HG03095 (cell line): ENCODE measurements at regions not wholly inside any gene's neighbourhood (a gene's known extent, or its start where the extent isn't known, plus 50 kb on each side); places are given as distances from the start of the nearest gene placed in this dataset.

Source experiments
- ATAC-seq: cut with Tn5 transposase; IDR thresholded peaks from one replicate; pipeline ENCODE4 v1.9.1; 2021; ENCODE audit warnings: moderate library complexity; ENCODE audit not compliant: unreplicated experiment

DNA sequence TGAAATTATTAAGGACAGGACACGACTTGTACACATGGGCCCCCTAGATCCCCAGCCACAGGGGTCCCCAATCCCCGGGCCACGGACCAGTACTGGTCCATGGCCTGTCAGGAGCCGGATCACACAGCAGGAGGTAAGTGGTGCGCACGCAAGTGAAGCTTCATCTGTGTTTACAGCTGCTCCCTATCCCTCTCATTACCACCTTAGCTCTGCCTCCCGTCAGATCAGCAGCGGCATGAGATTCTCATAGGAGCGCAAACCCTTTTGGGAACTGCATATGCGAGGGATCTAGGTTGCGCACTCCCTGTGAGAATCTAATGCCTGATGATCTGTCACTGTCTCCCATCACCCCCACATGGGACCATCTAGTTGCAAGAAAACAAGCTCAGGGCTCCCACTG is 137.8 kb upstream of the ZFHX3 start:
- no peak for ATAC-seq

DNA sequence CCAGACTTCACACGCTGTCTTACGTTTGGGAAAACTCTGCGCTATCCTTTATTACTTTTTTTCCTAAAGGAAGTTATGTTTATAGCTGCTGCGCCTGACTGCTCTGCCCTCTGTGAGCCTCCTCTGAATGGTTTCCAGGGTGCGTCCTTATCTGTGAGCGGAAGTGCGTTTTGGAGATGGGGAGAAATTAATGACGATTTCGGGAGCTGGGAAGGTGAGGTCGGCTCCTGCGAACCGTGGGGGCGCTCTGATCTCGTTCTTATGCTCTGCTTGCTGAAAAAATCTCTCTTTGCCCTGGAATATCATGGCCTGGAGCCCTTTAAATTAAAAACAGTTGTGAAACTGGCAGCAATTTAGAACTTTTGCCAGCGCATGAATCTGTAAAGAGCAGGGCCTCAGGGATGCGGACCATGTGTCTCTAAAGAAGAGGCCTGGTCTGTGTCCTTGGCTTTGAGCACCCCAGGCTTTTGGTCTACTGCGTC is 135.7 kb upstream of the ZFHX3 start:
- no peak for ATAC-seq

DNA sequence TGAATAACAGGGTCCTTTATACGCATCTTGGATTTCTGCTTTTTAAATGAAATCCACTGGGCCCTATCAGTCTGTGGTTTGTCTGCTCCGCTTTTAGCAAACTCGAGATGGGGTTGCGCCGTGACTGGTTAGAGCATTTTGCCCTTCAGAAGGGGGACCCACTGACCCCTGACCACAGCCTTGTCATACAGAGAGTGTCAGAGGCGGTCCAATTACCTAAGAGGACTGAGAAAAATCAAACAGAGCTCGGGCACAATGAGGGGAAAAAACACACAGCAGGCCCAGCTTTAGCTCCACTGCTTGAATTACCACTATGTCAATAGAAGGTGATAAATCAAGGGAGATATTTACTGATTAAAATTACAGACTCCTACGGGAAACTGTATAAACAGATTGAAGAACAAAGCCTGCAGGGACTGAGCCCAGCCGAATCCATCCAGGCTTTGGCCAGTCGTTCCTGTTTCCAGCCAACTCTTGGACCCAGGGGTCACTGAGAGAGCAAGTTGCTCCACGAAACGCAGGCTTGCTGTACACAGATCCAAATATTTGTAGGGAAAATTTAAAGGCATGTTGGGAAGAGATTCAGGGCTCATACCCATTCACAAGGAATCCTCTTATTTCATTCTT is 131.9 kb upstream of the ZFHX3 start:
- ATAC-seq = no peak

DNA sequence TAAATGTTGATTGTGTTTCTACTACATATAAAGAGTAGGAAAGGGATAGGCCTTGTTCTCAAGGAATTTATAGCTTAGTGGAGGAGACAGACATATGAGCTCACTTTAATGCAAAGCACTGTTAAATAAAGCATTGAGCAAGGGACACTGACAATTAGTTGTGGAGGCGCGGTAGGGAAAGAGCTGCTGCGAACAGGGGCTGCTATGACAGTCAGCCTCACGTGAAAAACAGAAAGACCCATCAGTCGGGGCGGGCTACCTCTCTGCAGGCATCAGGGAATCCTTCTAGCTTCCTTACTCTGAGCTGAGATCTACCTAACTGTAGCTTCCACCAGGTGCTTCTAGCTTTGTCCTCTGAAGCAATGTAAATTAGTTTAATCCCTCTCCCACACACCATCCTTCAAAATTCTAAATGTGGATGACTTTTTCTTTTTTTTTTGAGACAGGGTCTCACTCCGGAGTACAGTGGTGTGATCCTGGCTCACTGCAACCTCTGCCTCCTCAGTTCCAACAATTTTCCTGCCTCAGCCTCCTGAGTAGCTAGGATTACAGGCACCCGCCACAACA is 129.9 kb upstream of the ZFHX3 start:
- ATAC-seq = no peak

DNA sequence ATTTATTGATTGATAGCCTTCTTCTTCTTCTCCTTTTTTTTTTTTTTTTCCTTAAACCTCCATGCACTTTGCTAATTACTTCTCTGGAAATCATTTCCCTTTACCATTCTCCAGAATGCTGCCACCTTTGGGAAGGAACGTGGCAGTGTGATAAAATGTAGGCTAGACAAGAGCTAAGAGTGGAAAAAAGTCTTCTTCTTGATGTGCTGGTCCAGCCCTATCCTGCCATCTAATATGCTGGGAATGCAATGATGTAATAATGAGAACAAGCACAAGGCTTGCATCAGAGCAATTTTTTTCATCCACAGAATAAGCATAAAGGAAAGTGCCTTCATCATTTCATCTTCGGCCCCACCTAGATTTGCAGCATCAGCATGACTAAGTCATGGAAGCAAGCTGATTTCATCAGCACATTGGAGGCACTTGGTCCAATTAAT is 128.7 kb upstream of the ZFHX3 start:
- ATAC-seq = no peak

DNA sequence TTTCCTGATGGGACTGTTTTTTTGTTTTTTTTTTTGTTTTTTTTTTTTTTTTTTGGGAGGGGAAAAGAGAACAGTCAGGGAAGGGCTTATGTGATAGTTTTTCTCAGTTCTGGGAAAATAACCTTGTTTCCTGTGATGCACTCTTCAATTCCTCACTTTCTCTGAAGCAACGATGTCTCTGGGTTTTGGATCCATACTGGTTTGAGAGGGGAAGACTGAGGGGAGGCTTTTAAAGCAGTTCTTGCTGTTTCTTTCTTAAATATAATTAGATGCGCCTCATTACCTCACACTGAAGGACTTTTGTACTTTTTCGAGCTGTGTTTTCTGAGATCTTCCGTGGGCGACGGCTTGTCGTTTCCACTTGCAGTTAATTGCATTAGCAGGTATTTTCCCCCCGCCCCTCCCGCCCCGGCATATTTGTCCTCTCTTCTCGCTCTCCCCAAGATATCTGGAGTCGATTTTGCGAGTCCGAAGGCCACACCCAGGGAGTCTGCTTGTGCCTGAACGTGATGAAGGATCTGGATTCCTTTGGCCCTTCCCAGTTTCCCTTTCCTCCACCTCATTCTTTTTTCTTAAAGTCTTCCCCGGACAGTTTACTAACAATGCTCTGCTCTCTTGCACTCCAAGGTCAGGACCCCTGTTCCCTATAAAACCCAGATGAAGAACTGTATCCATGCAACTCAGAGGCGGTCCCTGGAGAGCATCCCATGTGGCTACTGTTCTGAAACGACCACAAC is 125.2 kb upstream of the ZFHX3 start:
- no peak for ATAC-seq

DNA sequence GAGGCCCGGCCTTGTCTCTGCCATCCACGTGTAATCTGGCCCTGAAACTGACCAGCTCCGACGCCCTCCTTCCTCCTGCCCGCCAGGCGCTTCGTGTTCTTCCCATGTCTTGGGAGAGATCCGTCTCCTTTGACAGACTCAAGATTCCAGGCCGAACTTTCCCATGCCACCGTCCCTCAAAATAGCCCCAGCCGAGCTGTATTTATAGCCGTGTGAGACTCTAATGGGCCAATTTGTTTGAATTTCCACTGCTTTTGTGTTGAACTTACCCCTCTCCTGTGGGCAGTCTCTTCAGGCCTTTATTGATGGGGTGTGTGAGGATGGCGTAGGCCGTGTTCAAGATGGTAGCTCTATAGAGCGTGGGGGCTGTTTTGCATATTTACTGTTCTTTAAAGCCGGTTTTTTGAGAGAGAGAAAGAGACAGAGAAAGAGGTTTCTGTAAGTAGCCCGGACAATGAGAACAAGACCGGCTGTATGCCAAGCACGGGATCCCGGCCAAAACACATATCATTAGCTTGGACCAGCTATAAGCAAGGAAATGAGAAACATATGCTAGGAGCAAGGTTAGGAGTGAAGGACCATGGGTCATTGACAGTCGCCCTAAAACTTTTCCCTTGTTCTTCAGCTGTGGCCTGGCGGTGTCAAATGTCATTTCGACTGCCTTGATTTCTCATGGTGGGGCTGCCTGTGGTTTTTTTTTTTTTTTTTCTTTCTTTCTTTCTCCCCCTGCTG is 124.5 kb upstream of the ZFHX3 start:
- ATAC-seq = no peak

DNA sequence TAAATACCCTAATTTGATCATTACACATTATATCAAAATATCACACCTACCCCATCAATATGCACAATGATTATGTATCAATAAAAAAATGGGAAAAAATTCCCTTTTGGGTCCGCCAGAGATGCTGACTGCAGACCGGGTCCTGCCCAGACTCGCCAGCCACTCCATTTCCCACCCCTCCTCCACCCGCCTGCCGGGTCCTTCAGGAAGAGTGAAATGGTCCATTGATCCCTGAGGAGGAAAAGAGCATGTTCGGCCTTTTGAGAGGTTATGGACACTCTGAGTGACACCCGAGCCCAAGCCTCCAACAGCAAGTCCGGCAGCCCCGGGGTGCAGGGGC is 123.9 kb upstream of the ZFHX3 start:
- ATAC-seq = no peak

DNA sequence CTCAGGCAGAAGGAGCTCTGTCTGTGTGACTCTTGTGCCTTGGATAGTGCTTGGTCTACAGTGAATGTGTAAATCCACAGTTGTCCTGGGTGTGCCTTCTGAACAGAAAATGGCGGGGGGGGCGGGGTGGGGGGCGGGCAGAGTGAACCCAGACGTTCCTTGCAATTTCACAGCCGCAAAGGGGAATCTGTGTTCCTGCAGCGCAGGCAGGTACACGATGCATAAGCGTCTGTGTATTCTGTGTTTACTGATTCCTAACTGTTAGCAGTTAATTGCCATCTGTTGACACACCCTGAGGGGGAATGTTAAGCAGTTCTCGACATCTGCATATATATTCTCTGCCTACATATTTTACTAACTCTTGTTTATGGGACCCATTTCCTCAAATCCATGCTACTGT is 123.5 kb upstream of the ZFHX3 start:
- ATAC-seq = no peak

DNA sequence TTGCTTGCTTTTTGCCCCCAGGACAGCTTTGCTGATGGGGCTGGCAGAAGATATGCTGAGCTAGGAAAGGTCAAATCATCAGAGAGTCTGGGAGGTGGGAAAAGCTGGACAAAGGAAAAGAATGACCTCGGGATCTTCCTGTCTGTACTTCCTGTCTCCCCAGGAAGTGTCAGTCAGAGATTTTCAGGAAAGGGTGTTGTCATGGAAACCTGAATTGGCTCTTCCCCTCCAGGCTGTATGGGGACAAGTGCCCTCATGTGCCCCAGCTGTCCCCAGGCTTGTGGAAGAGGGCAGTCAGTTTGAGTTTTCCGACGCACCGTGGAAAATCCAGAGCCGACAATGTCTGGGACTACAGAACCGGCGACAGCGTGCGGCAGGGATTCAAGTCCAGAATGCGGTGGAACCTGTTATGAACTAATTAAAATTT is 122.7 kb upstream of the ZFHX3 start:
- no peak for ATAC-seq

DNA sequence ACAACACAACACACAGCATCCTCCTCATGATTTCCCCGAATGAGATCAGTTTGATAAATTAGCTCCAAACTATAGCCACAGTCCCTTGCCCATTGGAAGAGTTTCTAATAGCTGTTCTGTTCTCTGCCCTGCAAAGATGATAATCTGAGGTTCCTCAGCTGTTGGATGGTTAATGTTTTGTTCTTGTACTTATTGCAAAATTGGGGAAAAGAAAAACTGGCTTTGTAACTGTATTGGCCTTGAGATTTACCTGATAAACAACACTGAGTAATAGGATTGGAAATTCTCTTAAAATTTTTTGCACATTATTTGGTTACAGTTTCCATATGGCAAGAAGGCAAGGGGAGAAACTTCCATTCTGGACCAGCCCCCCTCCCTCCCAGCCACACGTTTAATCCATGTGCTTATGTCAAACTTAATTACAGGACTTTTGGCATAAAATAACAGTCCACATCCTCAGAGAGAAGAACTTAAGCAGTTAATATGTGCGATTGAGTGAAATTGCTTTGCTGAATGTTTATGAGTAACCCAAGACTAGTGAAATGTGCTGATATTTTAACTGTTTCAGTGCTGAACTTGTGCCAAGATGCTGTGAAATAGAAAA is 119.1 kb upstream of the ZFHX3 start:
- ATAC-seq = no peak

DNA sequence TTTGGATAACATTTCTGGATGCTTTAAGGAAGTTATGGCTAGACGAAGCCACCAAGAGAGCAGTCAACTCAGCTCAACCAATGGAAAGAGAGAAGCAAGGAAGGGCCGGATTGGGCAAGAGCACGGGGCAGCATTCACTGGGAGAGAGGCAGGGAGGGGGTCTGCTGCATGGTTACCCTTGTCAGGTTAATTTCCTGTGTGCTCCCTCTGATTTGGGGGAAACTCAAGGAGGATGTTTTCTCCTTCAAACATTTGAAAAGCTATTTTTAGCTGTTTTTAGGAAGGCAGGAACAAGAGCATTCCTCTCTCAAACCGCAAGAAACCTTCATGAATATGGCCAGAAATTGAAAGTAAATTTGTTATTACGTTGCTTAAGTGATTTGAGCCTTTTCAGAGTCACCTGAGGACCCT is 118.5 kb upstream of the ZFHX3 start:
- no peak for ATAC-seq

DNA sequence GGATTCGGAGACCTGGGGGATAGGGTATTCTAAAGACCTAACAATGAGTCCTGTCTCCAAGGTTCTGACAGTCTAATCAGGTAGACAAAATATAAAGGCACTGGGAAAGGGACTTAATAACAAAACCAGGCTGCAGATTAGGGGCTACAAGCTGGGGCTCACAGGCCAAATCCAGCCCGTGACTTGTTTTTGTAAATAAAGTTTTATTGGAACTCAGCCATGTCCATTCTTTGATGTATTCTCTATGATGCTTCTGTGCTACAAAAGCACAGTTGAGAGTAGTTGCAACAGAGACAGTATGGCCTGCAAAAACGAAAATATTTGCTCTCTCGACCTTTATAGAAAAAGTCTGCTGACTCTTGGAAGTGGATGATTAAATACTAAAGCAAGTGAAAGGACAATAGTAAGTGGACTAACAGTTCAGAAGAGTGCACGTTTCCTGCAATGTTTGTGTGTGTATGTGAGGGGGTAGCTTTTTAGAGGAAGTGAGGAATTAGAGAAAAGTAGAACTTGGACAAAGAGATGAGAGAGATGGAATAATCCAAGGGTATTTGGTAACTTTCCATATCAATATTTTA is 115.4 kb upstream of the ZFHX3 start:
- ATAC-seq = no peak

DNA sequence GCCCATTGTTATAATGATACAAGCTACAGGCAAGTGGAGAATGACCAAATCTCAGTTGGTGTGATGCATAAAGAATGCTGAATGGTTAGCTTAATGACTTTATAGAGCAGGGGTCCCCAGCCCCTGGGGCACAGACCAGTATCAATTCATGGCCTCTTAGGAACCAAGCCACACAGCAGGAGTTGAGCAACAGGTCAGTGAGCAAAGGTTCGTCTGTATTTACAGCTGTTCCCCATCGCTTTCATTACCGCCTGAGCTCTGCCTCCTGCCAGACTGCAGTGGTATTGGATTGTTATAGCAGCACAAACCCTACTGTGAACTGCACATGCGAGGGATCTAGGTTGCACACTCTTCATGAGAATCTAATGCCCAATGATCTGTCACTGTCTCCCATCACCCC is 114.0 kb upstream of the ZFHX3 start:
- no peak for ATAC-seq

DNA sequence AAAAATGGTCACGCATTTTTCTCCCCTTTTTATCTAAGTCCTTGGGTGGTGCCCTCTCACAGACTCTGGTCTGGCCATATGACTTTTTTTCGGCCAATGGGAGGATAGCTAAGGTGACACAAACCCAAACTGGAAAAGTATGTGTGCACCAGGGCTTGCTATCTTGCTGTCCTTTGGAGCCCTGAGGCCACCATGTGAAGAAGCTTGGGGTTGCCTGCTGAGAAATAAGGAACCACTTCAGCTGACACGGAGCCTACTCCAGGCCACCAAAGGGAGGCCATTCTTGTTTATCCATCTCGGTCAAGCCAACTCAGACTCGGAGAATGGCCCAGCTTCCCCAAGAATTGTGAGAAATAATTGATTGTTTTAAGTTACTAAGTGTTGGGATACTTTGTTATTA is 111.4 kb upstream of the ZFHX3 start:
- no peak for ATAC-seq

DNA sequence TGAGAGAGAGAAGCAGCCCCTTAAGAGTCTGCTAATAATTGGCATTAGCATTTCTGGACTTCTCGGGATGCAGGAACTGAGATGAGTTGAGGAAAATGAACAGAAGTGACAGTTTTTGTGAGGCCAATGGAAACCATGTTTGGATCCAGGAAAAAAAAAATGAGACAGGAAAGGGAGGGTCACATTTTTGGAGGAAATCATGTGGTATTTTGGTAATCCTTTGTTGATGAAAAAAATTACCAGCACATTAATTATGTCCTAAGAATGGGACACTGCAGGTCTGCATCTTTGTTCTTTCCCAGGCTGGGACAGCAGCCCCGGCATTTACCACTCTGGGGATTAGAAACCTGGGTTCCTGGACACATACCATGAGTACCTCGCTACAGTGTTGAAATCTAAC is 109.9 kb upstream of the ZFHX3 start:
- ATAC-seq = no peak

DNA sequence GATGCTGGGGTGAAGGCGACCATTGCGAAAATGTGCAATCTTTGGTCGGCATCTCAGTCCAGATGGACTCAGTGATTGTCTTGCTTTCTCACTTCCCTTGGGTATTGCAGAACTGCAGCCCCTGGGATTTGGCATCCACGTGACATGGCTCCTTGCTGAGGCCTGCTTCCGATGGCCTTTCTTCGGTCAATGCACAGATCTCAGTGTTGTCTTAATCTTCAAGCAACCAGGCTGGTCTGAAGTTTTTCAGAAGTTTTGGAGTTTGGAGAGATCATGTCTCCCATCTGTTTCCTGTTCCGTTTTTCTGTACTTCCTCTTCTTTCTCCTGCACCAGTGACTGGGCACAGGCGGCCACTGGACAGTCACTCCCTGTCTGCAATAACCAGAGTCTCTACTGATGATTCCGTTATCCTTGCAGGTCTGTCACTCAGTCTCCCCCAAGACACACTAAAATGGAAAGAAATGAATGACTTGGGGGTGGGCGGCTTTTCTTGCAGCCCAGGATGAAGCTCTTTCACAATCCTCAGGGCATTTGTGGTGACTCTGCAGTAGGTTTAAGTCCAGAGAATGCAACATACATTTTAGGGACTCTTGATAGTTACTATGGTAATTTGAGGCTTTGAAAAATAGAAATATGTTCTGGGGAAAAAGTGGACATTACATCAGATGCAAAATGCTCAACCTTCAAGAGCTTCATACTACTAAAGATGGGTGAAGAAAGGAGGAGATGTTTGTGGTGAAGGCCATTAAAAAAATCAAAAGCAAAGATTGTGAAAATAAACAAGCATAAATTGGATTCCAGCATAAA is 106.3 kb upstream of the ZFHX3 start:
- ATAC-seq = no peak

DNA sequence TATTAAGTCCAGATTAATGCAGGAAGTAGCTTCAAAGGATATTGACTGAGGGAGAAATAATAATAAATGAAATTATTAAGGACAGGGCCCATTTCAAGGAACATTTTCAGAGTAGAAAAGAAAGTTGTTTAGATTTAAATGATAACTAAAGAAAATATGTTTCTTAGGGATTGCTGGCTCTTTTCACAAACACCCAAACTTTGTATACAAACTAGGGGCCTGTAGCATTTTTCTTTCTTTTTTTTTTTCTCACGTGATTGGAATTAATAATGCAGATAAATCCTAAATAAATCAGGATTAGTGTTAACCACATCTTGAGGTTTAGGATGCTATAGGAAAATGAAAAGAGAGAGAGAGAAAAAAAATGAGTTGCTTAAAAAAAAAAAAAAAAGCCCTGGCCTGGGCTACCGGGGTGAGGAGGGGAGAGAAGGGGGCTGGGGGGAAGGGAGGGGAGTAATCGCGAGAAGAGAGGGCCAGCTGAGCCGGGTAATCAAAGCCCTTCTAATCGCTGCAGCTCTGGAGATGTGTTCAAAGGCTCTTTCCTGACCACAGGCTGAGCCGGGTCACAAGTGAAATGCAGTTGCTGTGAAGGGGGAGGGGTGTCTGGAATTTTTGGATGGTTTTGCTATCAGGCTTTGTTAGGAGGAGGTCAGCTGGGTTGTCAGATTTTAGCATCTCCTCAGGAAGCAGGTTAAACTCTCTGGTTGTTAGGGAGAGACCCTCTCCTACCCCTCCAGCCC is 104.6 kb upstream of the ZFHX3 start:
- no peak for ATAC-seq

DNA sequence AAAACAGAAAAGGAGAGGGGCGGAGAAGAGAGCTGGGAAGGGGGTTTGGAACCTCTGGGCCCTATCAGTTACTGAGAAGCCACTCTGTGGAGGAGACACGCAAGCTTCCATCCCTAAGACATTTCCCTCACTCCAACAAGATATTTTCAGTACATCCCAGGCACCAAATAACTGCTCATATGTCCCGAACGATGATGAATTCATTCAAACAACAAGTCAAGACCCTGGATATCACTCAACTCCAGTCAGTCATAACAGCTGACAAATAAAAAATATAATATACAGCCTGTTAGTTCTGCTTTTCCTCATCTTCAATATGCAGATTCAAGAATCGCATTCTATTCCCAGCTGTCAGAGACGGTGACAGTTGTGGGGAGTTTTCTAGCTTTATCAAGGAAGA is 104.0 kb upstream of the ZFHX3 start:
- no peak for ATAC-seq

DNA sequence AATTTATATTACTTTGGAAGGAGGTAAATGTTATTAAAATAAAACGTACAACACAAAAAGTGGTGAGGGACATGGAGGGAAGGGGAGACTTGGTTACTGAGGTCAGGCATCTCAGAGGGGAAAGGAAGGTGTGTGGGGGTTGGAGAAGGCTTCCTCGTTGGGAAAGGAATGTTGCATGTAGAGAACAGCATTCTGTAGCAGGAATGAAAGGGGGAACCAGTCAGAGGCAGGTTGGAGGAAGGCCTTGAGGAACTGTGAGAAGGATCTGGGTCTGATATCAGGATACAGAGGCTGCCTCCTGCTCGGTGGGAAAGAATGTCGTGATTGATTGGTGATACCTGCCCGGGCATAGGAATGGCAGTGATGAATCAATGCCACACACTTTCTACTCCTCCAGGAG is 103.3 kb upstream of the ZFHX3 start:
- ATAC-seq = no peak
